ENCODE measurements at regions not wholly inside any gene's neighbourhood (a gene's known extent, or its start where the extent isn't known, plus 50 kb on each side); places are given as distances from the start of the nearest gene placed in this dataset.
"Not testable (repeated sequence)": the region's sequence is repeated elsewhere in the genome, so short reads cannot be mapped to it uniquely, and the experiment has no call there.

DNA sequence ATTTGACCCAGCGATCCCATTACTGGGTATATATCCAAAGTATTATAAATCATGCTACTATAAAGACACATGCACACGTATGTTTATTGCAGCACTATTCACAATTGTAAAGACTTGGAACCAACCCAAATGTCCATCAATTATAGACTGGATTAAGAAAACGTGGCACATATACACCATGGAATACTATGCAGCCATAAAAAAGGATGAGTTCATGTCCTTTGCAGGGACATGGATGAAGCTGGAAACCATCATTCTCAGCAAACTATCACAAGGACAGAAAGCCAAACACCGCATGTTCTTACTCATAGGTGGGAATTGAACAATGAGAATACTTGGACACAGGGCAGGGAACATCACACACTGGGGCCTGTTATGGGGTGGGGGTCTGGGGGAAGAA lies 317.8 kb downstream of the TSHZ3 start:
- not testable (repeated sequence) for DNase-seq

GRCh38 chr19:31023038-31023437 lies 326.2 kb downstream of the TSHZ3 start:
- no peak for DNase-seq

GRCh38 chr19:31018936-31019335 lies 330.3 kb downstream of the TSHZ3 start:
- no peak for DNase-seq

- DNase-seq, result no peak
These were observed 333.5 kb downstream of the TSHZ3 start for GRCh38 chr19:31015778-31016177.

GRCh38 chr19:31014668-31015067 lies 334.6 kb downstream of the TSHZ3 start:
- no peak for DNase-seq

- DNase-seq, result no peak
These were observed 335.7 kb downstream of the TSHZ3 start for GRCh38 chr19:31013384-31014020.

GRCh38 chr19:31002518-31003244 lies 346.6 kb downstream of the TSHZ3 start:
- DNase-seq, result no peak

GRCh38 chr19:31001991-31002390 lies 347.2 kb downstream of the TSHZ3 start:
- DNase-seq, result no peak

GRCh38 chr19:31000913-31001312 lies 348.3 kb downstream of the TSHZ3 start:
- no peak for DNase-seq

GRCh38 chr19:30999726-31000125 lies 349.5 kb downstream of the TSHZ3 start:
- DNase-seq, result no peak

DNA sequence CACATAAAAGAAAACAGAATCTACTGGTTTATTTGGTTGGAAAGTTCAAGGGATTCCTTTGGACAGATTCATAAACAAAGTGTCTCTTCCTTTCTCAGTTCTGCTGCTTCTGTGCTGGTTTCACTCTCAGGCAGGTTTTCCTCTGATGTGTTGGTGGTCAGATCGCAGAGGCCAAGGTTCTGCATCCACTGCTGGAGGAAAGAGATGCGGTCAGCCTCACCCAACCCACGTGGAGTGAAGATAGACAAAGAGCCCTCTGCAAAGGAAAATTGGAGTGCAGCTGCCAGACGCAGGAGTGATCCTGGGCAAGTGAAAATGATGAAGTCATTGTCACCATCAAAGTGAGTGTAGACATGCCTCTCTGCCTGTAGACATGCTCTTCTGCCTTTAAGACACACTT lies 352.0 kb downstream of the TSHZ3 start:
- DNase-seq, result no peak

GRCh38 chr19:30978639-30979038 lies 370.6 kb downstream of the TSHZ3 start:
- no peak for DNase-seq

DNA sequence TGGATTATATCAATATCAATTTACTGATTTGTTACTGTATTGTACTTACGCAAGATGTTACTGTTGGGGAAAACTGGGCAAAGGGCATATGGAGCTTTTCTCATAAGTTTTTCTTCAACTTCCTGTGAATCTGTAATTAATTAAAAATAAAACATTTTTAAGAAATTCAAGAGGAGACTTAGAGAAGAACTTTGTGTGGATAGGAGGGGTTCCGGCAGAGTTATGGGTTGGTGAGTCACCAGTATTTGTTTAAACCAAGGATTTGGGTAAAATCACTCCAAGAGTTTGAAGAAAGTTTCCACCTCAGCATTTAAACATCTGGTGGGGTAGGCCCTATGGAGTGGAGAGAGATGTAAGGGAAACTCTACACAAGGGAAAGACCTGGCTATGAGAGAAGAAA lies 379.6 kb downstream of the TSHZ3 start:
- DNase-seq, result no peak

DNA sequence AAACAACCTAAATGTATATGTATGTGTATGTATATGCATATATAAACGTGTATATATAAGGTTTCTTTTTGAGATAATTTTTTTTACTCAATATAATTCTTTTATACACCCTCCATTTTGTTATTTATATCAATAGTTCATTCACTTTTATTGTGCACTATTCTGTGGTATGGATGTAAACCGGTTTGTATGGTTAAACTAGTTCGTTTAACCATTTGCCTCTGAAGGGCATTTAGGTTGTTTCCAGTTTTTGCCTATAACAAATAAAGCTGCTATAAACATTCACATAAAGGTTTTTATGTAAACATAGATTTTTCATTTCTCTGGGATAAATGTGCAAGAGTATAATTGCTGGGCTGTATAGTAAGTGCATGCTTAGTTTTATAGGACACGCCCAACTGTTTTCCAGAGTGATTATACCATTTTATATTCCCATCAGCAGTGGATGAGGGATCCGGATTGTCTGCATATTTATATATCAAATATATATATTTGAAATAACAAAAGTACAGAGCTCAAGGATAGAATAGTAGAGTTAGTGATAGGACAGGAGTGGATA lies 380.3 kb downstream of the TSHZ3 start:
- no peak for DNase-seq

GRCh38 chr19:30968210-30968609 lies 381.0 kb downstream of the TSHZ3 start:
- DNase-seq, result no peak

- DNase-seq, result no peak
These were observed 382.8 kb downstream of the TSHZ3 start for GRCh38 chr19:30966486-30966885.

GRCh38 chr19:30959011-30959410 lies 390.2 kb downstream of the TSHZ3 start:
- no peak for DNase-seq

DNA sequence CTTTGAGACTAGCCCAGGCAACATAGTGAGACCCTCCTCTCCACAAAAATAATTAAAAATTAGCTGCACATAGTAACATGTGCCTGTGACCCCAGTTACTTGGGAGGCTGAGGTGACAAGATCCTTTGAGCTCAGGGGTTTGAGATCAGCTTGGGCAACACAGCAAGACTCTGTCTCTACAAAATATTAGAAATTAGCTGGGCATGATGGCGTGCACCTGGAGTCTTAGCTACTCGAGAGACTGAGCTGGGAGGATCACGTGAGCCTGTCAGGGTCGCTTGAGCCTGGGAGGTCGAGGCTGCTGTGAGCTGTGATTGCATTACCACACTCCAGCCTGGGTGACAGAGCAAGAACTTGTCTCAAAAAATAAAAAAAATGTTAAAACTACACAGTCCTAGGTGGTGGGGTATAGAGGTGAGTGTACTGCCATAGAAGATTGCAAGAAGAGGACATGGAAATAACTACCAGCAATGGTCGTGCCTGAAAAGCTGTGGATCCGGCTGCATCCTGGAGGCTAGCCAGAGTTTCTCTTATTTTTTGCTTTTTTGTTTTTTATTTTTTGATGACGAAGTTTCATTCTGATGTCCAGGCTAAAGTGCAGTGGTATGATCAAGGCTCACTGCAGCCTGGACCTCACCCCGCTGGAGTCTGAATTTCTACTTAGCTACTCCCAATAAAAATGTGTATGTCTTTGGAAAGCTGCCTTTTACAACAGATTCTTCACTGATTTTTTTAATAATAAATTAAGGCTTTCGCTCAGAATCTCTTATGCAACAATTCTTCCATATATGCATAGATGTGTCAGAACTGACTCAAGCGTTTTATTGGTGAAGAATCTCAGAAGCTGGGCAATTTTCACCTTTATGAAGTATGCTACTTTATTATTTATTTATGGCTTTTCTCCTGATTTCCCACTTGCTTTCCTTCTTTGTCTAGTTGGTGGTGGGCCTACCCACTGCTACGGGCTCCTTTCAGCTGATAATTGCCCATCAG lies 393.8 kb downstream of the TSHZ3 start:
- DNase-seq, result no peak

- not testable (repeated sequence) for DNase-seq
These were observed 404.8 kb downstream of the TSHZ3 start for GRCh38 chr19:30944276-30944932.

DNA sequence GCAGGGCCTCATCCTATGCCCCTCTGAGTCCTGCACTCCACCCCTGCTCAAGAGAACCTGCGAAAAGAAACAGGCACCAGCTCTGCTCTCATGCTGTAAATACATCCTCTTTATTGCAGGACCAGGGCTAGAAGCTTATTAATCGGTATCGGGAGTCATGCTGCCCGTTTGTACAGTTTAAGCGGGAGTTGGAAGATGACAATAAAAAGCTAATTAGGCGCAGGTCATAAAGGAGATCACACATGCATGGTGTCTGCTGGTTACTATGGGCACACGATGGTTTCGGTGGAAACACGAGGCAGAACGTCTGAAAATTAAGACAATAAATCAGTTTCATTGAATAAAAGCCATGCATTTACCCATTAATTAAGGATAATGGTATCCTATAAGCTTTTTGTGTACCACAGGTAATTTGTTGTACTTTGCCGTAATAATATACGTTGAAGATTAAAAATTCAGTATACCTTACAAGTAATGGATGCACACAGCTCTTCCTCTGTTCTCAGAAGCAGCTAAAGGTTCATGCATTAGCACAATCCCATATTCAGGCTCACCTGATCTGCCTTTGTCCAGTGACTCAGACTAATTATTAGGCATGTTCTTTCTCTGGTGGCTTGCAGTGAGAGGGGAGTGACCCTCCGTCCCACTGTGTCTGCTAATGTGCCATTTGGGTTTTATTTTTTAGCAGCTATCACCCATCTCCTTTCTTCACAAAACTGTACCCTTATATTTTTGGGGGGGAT lies 406.0 kb downstream of the TSHZ3 start:
- no peak for DNase-seq

- DNase-seq, result no peak
These were observed 406.6 kb downstream of the TSHZ3 start for GRCh38 chr19:30942636-30943035.

- DNase-seq, result no peak
These were observed 407.6 kb downstream of the TSHZ3 start for GRCh38 chr19:30941591-30941990.
